Fibroblast of the conjunctiva (primary cell): ENCODE measurements at regions not wholly inside any gene's neighbourhood (a gene's known extent, or its start where the extent isn't known, plus 50 kb on each side); places are given as distances from the start of the nearest gene placed in this dataset.

Source experiments
- DNase-seq: peaks from one replicate; pipeline ENCODE4 v3.0.0-alpha.2; 2010; ENCODE audit warnings: low read depth

DNA sequence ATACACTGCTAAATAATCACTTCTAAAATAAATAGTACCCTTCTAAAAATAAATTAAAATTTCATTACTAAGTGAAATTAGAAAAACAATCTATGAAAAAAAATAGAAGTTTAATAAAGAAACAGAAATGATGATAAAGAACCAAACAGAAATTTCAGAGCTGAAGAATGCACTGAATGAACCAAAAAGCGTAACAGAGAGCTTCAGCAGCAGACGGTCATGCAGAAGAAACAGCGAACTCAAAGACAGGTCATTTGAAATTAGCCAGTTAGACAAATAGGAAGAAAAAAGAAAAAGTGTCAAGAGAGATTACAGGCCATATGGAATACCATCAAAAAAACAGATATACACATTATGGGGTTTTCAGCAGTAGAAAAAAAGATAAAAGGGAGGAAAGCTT lies 706.7 kb downstream of the TBC1D32 start:
- DNase-seq: no peak

DNA sequence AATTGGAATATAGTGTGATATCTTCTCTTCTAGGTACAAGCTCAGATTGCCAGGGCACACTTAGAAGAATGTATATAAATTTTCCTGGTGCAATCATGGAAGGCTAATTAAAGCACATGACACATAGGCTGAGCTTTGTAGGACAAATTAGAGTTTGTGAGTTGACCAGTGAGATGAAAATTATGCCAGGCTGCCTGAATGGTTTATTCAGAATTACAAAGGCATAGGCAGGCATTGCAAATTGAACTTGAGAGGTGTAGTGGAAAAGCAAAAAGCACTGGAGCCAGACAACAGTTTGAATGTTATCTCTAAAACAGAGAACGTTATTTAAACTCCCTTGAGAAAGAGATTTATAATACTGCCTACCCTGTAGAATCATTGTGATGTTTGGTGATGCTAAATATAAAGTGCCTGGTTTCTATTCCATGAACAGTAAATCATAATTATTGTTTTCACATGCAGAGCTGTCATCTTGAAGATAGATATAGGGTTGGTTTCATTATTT lies 712.1 kb downstream of the TBC1D32 start:
- no peak for DNase-seq

DNA sequence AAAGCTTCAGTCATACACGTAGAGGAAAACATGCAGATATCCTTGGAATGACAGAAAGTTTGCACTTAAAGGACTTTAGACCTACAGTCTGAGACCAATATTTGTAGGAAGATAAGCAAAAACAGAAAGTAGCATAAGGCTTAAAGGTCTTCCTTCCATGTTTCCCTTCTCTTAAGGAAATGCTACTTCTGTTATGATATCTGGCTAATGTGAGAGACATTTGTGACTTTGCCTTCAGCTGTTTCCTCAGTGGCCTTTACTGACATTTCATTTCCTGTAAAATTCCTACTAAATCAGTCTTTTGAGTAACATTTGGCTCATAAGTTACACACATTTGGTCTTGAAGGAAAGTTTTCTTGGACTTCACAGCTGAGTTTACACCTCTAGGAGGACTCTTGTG lies 713.4 kb downstream of the TBC1D32 start:
- DNase-seq: no peak

DNA sequence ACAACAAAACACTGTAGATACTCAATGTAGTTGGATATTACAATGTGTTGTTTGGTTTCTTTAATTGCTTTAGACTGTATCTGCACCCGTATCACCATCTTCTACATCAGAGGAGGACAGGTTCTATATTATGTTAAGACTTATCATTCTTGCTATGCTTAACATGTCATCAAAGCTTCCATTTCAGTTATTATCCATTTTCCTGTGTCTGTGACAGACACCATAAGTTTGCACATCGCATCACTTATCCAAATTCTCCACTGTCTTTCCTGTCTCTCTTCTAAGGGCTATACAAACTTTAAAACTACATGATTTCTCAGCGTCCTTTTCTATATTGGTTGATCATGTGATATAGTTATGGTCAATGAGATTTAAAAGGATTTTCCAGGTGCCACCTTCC lies 719.0 kb downstream of the TBC1D32 start:
- DNase-seq: no peak

DNA sequence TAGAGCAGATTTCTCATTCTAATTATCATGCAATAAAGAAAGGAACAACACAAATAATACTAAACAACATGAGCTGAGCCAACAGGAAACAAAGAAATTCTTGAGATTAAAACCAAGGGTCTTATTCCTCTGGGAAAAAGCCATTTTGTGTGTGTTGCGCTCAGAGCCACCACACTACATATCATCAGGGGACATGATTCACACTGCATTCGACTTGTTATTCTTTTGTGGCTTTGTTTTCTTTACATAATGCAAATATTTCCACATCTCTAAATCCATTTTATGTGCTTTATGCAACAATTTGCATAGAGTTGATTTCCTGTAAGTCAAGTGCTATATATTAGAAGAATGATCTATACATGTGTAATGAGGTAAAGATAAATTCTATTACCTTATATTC lies 719.6 kb downstream of the TBC1D32 start:
- no peak for DNase-seq

DNA sequence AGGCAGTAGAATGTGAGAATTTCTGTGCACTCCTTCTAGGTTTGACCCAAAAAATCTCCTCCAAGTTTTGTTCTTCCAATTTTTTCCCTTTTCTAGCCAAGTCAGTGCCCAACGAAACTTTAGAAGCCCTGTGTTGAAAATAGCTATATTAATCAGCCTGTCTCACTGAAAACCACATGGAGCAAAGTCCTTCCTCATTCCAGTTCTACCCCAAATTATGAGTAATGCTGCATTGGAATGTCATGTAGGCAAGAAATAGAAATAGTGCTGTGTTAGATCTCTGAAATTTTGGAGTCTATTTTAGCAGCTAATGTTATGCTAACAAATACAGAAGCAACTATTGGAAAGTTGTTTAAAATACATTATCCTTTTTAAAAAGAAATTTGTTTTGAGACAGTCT lies 725.5 kb downstream of the TBC1D32 start:
- DNase-seq: no peak

DNA sequence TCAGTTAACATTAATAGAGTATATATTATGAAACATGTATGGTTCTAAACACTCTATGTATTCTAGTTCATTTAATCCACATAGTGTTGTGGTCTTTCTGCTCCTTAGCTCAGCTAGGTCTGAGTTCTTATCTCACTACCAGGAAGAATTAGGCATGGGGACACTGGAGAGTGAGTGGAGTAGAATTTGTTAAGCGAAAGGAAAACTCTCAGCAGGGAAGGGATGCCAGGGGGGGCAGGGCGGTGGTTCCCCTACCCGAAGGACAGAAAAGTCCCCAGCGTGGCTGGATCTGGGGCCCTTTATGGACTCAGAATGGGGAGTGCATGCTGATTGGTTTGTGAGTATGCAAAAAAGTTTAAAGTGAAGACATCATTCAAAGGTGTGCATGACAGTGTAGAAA lies 727.5 kb downstream of the TBC1D32 start:
- DNase-seq: no peak

DNA sequence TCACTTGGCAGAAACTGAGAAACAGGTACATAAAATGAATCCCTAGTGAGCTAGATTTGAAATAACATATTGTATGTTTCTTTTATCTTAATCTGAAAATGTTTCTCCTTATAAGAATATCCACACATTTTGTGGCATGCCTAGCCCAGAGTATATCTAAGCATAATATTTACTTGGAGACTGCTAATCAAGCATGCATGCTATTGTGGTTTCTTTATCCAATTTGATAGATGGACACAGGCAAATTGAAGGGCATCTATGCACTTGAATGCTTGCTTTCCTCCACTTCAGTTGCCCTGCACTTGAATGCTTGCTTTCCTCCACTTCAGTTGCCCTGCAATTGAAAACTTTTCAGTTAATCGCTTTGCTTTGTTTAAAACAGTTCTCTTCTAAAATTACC lies 729.8 kb downstream of the TBC1D32 start:
- no peak for DNase-seq

DNA sequence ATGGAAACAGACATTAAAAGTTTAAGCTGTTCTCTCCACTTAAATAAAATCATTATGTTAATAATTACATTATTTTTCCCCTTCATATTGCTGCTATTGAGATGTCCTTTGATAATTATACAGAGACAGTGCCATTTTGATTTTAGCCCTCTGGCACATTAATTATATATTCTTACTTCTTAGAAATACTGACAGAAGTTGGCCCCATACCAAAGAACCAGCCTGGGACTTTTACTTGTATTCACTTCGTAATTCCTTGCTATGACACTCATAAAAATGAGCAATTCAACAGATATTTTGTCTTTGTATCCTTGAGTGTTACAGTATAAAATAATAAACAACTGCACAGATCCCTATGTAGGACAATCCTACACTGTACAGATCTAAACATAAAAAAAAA lies 743.7 kb downstream of the TBC1D32 start:
- no peak for DNase-seq

DNA sequence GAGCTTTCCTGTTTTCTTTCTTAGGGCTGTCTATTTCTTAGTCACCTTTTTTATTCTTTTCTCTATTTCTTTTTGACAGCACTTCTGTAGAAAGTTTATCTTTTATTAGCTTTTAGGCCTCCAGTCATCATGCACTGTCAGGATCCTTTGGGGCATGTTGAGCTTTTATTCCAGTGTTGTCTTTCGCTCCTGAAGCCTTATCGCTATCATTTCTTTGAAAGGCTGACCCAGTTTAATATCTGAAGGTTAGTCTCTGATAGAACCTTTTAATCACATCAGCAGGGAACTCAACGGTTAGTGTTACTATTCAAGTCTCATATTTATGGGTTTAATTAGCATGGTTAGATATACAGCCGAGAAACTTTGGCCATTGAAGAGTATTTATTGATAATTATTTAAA lies 745.9 kb downstream of the TBC1D32 start:
- DNase-seq: no peak

DNA sequence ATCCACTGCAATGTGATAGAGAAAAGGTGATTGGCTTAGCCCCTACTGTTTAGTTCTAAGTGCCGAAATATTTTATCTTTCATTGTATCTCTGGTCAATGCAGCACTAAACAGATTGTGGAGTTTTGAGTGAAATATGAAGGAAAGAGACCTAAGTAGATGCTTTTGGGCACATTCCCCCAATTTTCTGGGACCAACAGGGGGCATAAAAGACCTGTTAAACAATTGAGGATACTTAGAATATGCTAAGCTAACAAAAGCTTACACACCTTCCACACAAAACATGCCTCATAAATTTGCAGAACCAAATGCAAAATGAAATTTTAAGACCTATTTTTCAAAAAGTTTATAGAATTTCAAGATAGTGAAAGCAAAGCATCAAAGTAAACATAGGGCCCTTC lies 746.9 kb downstream of the TBC1D32 start:
- DNase-seq: no peak

DNA sequence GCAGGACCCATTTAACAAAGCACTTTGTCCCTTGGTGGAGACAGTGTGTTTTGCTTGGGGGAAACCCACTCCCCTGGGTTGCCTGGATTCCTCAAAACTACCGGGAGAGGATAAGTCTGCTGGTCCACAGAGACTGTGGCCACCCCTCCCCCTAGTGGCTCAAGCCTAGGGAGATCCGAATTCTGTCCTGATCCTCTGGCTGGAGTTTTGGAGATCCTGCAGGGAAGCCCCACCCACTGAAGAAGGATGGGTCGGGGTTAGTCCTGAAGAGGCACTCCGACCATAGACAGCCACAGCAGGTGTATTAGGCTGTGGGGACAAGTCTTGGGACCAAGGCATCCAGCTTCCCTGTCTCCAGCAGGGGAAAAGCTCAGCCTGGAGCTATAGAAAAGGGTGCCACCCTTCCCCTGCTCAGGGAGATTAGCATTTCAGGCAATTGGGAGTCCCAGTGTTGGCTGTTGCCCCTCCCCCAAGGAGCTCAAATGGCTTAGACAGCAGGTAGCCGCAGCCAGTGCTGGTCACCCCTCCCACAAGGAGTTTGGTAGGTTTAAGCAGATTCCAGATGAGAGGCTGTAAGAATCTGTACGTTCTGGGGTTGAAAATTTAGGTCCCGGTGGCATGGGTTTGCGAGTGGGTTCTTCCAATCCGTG lies 750.0 kb downstream of the TBC1D32 start:
- DNase-seq: no peak

DNA sequence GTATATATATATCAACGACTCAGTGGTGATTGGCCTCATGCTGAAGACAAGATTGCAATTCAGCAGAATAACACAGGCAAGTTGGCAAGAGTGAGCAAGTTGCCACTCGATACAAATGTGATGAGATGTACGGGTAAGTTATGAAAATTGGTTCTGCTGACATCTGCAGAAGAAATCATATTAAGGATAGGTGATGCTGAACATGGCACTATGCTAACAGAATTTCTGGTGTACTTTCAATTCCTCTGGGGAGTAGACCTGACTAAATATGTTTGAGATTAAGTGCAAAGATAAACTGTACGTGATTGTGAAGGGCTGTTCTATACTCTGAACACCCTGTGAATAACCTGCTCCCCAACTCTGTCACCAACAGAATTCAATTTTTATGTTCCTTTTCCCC lies 758.2 kb downstream of the TBC1D32 start:
- DNase-seq: no peak

DNA sequence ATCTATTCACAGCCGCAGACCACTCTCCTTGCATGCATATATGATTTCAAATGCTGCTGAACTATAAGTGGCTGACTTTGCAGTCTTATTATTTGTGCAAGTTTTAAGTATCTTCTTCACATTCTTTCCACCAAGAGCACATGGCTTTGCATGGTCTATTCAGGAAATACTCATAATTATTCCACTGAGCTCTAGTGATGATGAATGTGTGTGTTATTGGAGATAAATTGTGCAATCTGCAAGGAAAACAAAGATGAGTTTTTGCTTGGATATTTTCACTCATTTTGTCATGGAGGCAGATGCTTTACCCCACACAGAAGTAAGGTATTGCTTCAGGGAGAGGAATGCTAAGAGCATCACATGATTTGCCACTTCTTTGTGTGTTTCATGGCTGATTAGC lies 764.6 kb downstream of the TBC1D32 start:
- no peak for DNase-seq

DNA sequence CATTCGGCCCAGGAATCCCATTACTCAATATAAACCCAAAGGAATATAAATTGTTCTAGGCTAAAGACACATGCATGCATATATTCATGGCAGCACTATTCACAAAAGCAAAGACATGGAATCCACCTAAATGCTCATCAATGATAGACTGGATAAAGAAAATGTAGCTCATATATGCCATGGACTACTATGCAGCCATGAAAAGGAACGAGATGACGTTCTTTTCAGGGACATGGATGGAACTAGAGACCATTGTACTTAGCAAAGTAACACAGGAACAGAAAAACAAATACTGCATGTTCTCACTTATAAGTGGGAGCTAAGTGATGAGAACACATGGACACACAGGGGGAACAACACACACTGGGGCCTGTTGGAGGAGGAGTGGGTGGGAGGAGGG lies 769.5 kb downstream of the TBC1D32 start:
- no peak for DNase-seq

DNA sequence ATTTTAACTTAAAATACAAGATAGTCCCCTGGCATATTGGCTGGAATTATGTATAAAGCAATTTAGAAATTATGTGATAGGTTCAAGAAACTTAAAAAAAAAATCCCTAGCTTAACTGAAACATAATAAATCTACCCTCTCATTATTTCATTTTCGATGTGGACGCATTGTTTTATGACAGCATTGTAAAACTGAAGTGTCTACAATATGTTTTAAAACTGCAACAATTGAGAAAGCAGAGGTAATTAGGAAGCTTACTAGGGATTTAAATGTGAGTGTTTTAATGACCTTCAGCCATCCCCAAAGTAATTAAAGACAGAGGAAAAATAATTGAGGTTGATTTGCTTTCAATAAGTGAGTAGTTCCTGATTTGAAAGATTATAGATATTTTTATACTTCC lies 776.0 kb downstream of the TBC1D32 start:
- DNase-seq: no peak

DNA sequence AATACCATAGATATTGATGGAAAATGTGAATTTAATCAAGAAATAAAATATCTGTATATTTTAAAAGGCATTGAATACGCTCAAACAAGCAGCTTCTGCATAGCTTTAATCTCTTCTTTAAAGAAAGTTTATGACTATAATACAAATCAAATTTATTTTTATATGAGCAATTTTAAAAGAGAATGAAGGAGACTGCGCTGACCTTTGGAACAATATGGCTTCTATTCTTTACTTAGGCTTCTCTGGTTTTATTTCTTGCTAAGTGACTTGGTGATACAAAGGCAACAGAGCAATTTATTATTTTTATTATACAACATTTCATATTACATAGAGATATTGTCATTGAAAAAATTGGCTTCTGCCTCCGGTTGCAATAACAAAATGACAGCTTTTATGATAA lies 776.7 kb downstream of the TBC1D32 start:
- DNase-seq: no peak

DNA sequence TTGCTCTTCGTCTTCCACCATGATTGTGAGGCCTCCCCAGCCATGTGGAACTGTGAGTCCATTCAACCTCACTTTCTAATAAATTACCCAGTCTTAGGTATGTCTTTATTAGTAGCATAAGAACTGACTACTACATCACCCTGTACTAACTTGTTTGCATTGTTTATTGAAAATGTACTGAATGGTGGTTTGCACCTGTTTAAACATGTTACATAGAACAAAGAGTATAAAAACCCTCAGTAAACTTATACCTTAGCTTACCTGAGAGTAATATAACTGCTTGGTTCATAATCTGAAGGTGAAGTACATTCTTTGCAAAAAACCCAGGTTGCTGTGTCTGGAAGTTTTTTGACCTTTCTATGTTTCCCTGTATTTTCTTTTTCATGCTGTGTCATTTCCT lies 777.8 kb downstream of the TBC1D32 start:
- no peak for DNase-seq

DNA sequence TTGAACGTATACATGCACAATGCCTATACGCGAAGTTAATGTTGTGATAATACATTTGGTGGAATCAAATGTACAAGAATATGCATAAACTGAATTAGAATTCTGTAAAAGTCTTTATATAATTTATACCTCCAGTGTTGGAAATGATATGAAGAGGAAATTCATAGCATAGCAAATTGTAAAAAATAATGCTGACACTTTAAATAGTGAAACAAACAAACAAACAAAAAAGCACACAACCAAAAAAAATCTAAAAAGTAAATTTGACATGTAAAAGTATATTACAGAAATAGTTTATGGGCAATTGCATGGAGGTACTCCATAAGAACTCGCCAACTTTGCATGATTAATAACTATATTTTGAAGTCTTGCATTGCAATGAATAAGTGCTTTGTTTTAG lies 780.9 kb downstream of the TBC1D32 start:
- DNase-seq: no peak

DNA sequence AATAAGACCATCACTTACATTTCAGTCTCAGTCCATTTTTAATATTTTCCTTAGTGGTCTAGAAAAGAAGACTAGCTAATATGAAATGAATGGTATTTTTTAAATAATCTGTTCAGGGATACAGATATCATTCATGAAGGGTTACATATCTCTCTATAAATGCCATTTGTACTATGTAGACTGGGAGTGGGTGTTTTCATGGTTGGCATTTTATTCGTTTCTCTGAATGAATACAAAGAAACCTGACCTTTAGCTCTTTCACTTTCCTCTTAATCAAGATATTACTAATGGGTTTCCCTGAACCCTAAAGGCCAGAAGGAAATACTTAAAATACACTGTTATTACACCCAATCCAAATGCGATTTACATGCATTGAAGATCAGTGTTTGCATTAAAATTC lies 788.9 kb downstream of the TBC1D32 start:
- no peak for DNase-seq

DNA sequence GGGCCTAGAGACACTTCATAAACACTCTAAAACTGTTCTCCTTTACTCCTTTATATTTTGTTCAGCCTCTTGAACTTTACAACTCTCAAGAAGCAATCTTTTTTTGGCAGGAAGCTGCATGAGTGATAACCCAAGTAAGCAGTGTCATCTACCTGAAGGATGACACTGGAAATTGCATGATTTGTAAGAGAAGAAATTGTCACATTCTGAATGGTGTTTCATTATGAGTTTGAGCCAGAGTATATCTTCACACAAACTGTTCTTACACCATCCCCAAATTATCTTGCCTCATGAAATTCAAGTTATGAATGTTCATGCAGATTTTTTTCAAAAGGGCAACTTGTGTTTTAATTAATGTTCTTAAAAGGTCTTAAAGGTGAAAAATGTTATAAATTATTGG lies 799.3 kb downstream of the TBC1D32 start:
- DNase-seq: no peak

DNA sequence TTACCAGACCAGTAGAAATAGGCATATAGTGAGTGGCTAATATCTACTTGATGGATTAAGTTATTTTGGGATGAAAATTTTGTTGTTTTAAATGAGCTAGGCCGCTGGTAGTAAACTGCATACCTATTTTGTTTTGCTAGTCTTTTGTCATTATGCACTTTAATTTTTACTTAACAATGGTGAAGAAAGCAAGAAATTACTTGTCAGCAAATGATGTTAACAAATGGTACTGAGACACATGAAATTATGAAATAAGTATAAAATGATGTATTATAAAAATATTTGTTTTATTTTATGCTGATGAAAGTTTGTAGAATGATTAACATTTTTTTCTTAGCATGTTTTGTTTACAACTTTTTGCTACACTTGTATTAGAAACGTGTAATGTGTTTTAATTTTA lies 807.7 kb downstream of the TBC1D32 start:
- DNase-seq: no peak

DNA sequence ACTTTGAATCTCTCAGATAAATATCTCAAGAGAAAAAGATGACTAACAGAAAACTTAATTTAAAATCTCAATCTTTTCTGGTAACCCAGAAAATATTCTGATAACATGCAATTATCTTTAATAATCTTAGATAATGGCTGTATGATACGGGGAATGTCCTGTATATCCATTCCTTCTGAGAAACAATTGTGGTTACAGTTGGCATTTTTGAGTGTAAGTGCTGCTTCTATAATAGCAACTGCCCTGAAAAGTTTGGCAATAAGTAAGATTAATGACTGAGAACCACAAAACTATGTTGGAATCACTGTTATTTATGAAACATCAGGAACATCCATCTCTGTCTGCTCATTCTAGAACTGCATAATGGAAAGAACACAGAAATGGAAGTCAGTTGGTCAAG lies 819.7 kb downstream of the TBC1D32 start:
- no peak for DNase-seq

DNA sequence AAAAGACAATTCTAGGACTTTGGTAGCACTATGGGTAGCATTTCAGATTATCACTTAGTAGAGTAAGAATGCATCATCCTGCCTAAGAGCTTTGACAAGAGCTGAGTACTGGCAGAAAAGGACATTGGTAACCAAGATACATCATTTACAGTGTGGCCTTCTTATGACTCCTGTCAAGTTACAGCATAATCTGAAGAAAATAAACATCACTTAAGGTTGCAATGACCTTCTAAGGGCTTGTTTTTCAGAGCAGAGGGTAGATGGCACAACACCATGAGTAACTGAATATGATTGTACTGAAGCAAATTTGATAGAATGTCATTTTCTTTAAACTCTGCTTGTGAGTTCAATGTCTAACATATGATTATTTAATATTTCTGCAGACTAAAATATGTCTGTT lies 822.6 kb downstream of the TBC1D32 start:
- DNase-seq: no peak

DNA sequence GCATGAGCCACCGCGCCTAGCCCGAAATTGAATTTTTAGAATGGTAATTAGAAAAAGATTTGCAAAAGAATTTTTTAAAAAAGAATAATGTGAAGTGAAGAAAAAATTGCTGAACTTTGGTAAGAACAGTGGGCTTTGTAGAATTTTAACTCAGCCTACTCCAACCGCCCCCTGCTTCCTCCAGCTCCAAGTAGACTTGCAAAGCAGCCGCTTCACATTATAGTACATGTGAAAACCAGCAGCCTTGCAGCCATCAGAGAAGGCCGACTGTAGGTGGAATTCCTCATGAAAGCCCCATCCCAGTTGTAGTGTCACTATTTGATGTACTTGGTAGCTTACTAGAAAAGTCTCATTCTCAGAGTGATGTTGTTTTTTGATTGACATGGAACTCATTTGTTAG lies 835.6 kb downstream of the TBC1D32 start:
- no peak for DNase-seq
